Amniotic stem cell (primary cell): ENCODE measurements at regions not wholly inside any gene's neighbourhood (a gene's known extent, or its start where the extent isn't known, plus 50 kb on each side); places are given as distances from the start of the nearest gene placed in this dataset.
"Not testable (repeated sequence)": the region's sequence is repeated elsewhere in the genome, so short reads cannot be mapped to it uniquely, and the experiment has no call there.

Source experiments
- DNase-seq: peaks from one replicate; lab custom pipeline; 2025; lab: John Stamatoyannopoulos, UW

GRCh38 chr10:118870467-118871243 lies 115.9 kb upstream of the CACUL1 start:
- DNase-seq, result no peak

GRCh38 chr10:118871244-118871865 lies 116.6 kb upstream of the CACUL1 start:
- no peak for DNase-seq

- no peak for DNase-seq
Measured at GRCh38 chr10:118873091-118873737, 118.4 kb upstream of the CACUL1 start.

- no peak for DNase-seq
Measured at GRCh38 chr10:118873738-118874105, 119.0 kb upstream of the CACUL1 start.

GRCh38 chr10:118874171-118874570 lies 119.4 kb upstream of the CACUL1 start:
- DNase-seq, result no peak

GRCh38 chr10:118875087-118875486 lies 120.3 kb upstream of the CACUL1 start:
- DNase-seq, result no peak

- no peak for DNase-seq
Measured at GRCh38 chr10:118882741-118883140, 128.0 kb upstream of the CACUL1 start.

GRCh38 chr10:118892255-118892654 lies 137.3 kb upstream of the NANOS1 start:
- no peak for DNase-seq

- DNase-seq, result not testable (repeated sequence)
Measured at GRCh38 chr10:118894891-118895290, 134.6 kb upstream of the NANOS1 start.

GRCh38 chr10:118900617-118901016 lies 128.9 kb upstream of the NANOS1 start:
- DNase-seq, result no peak

- no peak for DNase-seq
Measured at GRCh38 chr10:118901380-118901779, 128.1 kb upstream of the NANOS1 start.

GRCh38 chr10:118901906-118902305 lies 127.6 kb upstream of the NANOS1 start:
- no peak for DNase-seq

GRCh38 chr10:118902656-118903055 lies 126.9 kb upstream of the NANOS1 start:
- DNase-seq, result not testable (repeated sequence)

- DNase-seq, result no peak
Measured at GRCh38 chr10:118903251-118903650, 126.3 kb upstream of the NANOS1 start.

- no peak for DNase-seq
Measured at GRCh38 chr10:118903691-118904090, 125.8 kb upstream of the NANOS1 start.

GRCh38 chr10:118904286-118904685 lies 125.2 kb upstream of the NANOS1 start:
- DNase-seq, result no peak

GRCh38 chr10:118907051-118907450 lies 122.5 kb upstream of the NANOS1 start:
- DNase-seq, result no peak

GRCh38 chr10:118908557-118909256 lies 120.8 kb upstream of the NANOS1 start:
- DNase-seq, result no peak

- no peak for DNase-seq
Measured at GRCh38 chr10:118910702-118911101, 118.8 kb upstream of the NANOS1 start.

GRCh38 chr10:118911363-118911762 lies 118.2 kb upstream of the NANOS1 start:
- no peak for DNase-seq

- no peak for DNase-seq
Measured at GRCh38 chr10:118912961-118913600, 116.4 kb upstream of the NANOS1 start.

GRCh38 chr10:118913825-118914224 lies 115.7 kb upstream of the NANOS1 start:
- no peak for DNase-seq
